ENCODE measurements at regions not wholly inside any gene's neighbourhood (a gene's known extent, or its start where the extent isn't known, plus 50 kb on each side); places are given as distances from the start of the nearest gene placed in this dataset.

GRCh38 chr7:106775975-106776607 is 89.0 kb upstream of the PIK3CG start:
- WGBS, 5 donors: 71 to 85% (median 75%) methylated on average over 3 of the region's 3 CpGs
- Histone ChIP-seq H3K4me1 (peaks cover 0 to 14% (median 0%) of the 10 kb centered on the region in 4 donors), H3K36me3 (no peaks in the 10 kb centered on the region), H3K4me3 (no peak overlapping the region), H3K9me3 (no peaks in the 10 kb centered on the region), H3K27me3 (no peaks in the 10 kb centered on the region), H3K27ac (peak overlapping the region in 1 of 5 donors; percentile 57)
- no peak for DNase-seq
- TF ChIP-seq EP300 (IDR thresholded peaks at IDR 0.05) (no peak), CTCF (IDR thresholded peaks at IDR 0.05) (no peak), POLR2AphosphoS5 (IDR thresholded peaks at IDR 0.05) (no peak), POLR2A (IDR thresholded peaks at IDR 0.05) (no peak)
- intact Hi-C loops (cut with DNase I; ENCODE audit: low total_unique reads): no loop called here

GRCh38 chr7:106776618-106777347 is 88.3 kb upstream of the PIK3CG start:
- no peak for TF ChIP-seq CTCF (IDR thresholded peaks at IDR 0.05)
- no peak for TF ChIP-seq EP300 (IDR thresholded peaks at IDR 0.05)
- TF ChIP-seq POLR2AphosphoS5 (IDR thresholded peaks at IDR 0.05): no peak
- no peak for TF ChIP-seq POLR2A (IDR thresholded peaks at IDR 0.05)
- Histone ChIP-seq H3K27me3 (no peaks in the 10 kb centered on the region), H3K27ac (no peak overlapping the region), H3K9me3 (no peaks in the 10 kb centered on the region), H3K36me3 (no peaks in the 10 kb centered on the region), H3K4me3 (no peak overlapping the region), H3K4me1 (peaks cover 0 to 14% (median 0%) of the 10 kb centered on the region in 4 donors)
- intact Hi-C loops (cut with DNase I; ENCODE audit: low total_unique reads): no loop called here
- WGBS, 5 donors: 86 to 98% (median 93%) methylated on average over 4 of the region's 4 CpGs
- no peak for DNase-seq

GRCh38 chr7:106777674-106778299 is 87.3 kb upstream of the PIK3CG start:
- Histone ChIP-seq H3K36me3 (no peaks in the 10 kb centered on the region), H3K4me1 (peaks cover 0 to 14% (median 0%) of the 10 kb centered on the region in 4 donors), H3K9me3 (no peaks in the 10 kb centered on the region), H3K27me3 (no peaks in the 10 kb centered on the region), H3K4me3 (no peak overlapping the region), H3K27ac (no peak overlapping the region)
- no peak for DNase-seq
- 71 to 84% (median 82%) methylated on average over 7 of the region's 7 CpGs for WGBS, 5 donors
- TF ChIP-seq POLR2A (IDR thresholded peaks at IDR 0.05) (no peak), EP300 (IDR thresholded peaks at IDR 0.05) (no peak), POLR2AphosphoS5 (IDR thresholded peaks at IDR 0.05) (no peak), CTCF (IDR thresholded peaks at IDR 0.05) (no peak)
- intact Hi-C loops (cut with DNase I; ENCODE audit: low total_unique reads): no loop called here

- TF ChIP-seq CTCF (IDR thresholded peaks at IDR 0.05) (no peak), POLR2AphosphoS5 (IDR thresholded peaks at IDR 0.05) (no peak), EP300 (IDR thresholded peaks at IDR 0.05) (no peak), POLR2A (IDR thresholded peaks at IDR 0.05) (no peak)
- intact Hi-C loops (cut with DNase I; ENCODE audit: low total_unique reads): no loop called here
- Histone ChIP-seq H3K4me1 (peaks cover 0 to 14% (median 0%) of the 10 kb centered on the region in 4 donors), H3K9me3 (no peaks in the 10 kb centered on the region), H3K27me3 (no peaks in the 10 kb centered on the region), H3K36me3 (no peaks in the 10 kb centered on the region), H3K27ac (no peak overlapping the region), H3K4me3 (no peak overlapping the region)
- 62 to 85% (median 79%) methylated on average over 2 of the region's 2 CpGs for WGBS, 5 donors
- no peak for DNase-seq
Measured at GRCh38 chr7:106778656-106779250, 86.3 kb upstream of the PIK3CG start.
